CD14-positive monocyte (primary cell): ENCODE measurements at regions not wholly inside any gene's neighbourhood (a gene's known extent, or its start where the extent isn't known, plus 50 kb on each side); places are given as distances from the start of the nearest gene placed in this dataset.
"Not testable (repeated sequence)": the region's sequence is repeated elsewhere in the genome, so short reads cannot be mapped to it uniquely, and the experiment has no call there.

Experiments used
- DNase-seq, 3 donors: peaks; one replicate each; pipeline ENCODE4 v3.0.0-alpha.2; 2011 to 2022
- H2AFZ ChIP-seq: 2 replicates; pipeline ENCODE4 v1.6.0; 2012; ENCODE audit warnings: mild to moderate bottlenecking, low read depth, low read length, inconsistent platforms; ENCODE audit not compliant: insufficient read depth, poor library complexity, severe bottlenecking
- H3K27ac ChIP-seq, 2 donors: 1 replicate in 1 of 2; 2 replicates in 1 of 2; pipeline ENCODE4 v1.5.1; 2012 to 2013; ENCODE audit warnings: low read length in 2 of 2, control low read depth in 1 of 2, inconsistent platforms in 1 of 2, low read depth in 1 of 2, mild to moderate bottlenecking in 1 of 2
- H3K27me3 ChIP-seq, 2 donors: one replicate each; pipeline versions ENCODE4 v1.6.0 to v1.6.1; 2011 to 2013; ENCODE audit warnings: low read length in 2 of 2; ENCODE audit not compliant: control insufficient read depth in 2 of 2, insufficient read depth in 2 of 2
- H3K36me3 ChIP-seq, 2 donors: replicated peaks in 1 of 2; 1 replicate in 1 of 2; 2 replicates in 1 of 2; pipeline versions ENCODE4 v1.5.1 to v1.6.1; 2012 to 2013; ENCODE audit warnings: low read length in 2 of 2, control low read depth in 1 of 2, inconsistent platforms in 1 of 2, mild to moderate bottlenecking in 1 of 2; ENCODE audit not compliant: insufficient read depth in 2 of 2, control insufficient read depth in 1 of 2
- H3K4me1 ChIP-seq, 2 donors: 1 replicate in 1 of 2; 2 replicates in 1 of 2; pipeline versions ENCODE4 v1.5.1 to v1.6.1; 2012 to 2013; ENCODE audit warnings: low read length in 2 of 2, control low read depth in 1 of 2, inconsistent platforms in 1 of 2, mild to moderate bottlenecking in 1 of 2, moderate library complexity in 1 of 2; ENCODE audit not compliant: insufficient read depth in 2 of 2, control insufficient read depth in 1 of 2
- H3K4me2 ChIP-seq: replicated peaks from 2 replicates; pipeline ENCODE3; 2012; ENCODE audit warnings: low read length, moderate library complexity, mild to moderate bottlenecking; ENCODE audit not compliant: poor library complexity, severe bottlenecking; ENCODE audit errors: extremely low read depth
- H3K4me3 ChIP-seq, 3 experiments: fragments of 200-600 bp in 1 of 3; sonication (generic) in 1 of 3; replicated peaks in 1 of 3; 1 replicate in 2 of 3; 2 replicates in 1 of 3; pipeline ENCODE4 v1.5.1; 2011 to 2013; ENCODE audit warnings: low read length in 3 of 3, mild to moderate bottlenecking in 3 of 3, control low read depth in 2 of 3, low read depth in 2 of 3, inconsistent platforms in 1 of 3, moderate library complexity in 1 of 3
- H3K79me2 ChIP-seq: 2 replicates; pipeline ENCODE4 v1.6.0; 2012; ENCODE audit warnings: mild to moderate bottlenecking, control low read depth, inconsistent platforms, low read length, moderate library complexity; ENCODE audit not compliant: insufficient read depth
- H3K9ac ChIP-seq: 2 replicates; pipeline ENCODE4 v1.6.0; 2017; ENCODE audit warnings: low read length, mild to moderate bottlenecking; ENCODE audit not compliant: insufficient read depth, poor library complexity, severe bottlenecking
- H3K9me3 ChIP-seq, 2 donors: replicated peaks in 1 of 2; 1 replicate in 1 of 2; 2 replicates in 1 of 2; pipeline versions ENCODE4 v1.5.1 to v1.6.1; 2012 to 2013; ENCODE audit warnings: low read length in 2 of 2, control low read depth in 1 of 2; ENCODE audit not compliant: control insufficient read depth in 1 of 2, insufficient read depth in 1 of 2
- H4K20me1 ChIP-seq: 2 replicates; pipeline ENCODE4 v1.6.0; 2012; ENCODE audit warnings: mild to moderate bottlenecking, low read length, control low read depth, moderate library complexity; ENCODE audit not compliant: insufficient read depth
- H3K27ac Mint-ChIP-seq, 7 donors: one replicate each; pipeline ENCODE4 v1.8.0; 2020; ENCODE audit warnings: mild to moderate bottlenecking in 7 of 7, mixed read lengths in 7 of 7, moderate library complexity in 6 of 7, inconsistent platforms in 2 of 7
- H3K27me3 Mint-ChIP-seq, 3 donors: one replicate each; pipeline ENCODE4 v1.8.0; 2021 to 2022; ENCODE audit warnings: low read depth in 3 of 3, mild to moderate bottlenecking in 3 of 3, mixed read lengths in 3 of 3, moderate library complexity in 3 of 3, inconsistent platforms in 1 of 3
- H3K36me3 Mint-ChIP-seq, 2 donors: one replicate each; pipeline ENCODE4 v1.8.0; 2020; ENCODE audit warnings: mixed read lengths in 2 of 2, inconsistent platforms in 1 of 2, mild to moderate bottlenecking in 1 of 2
- H3K4me1 Mint-ChIP-seq: one replicate; pipeline ENCODE4 v1.8.0; 2020; ENCODE audit warnings: mild to moderate bottlenecking, mixed read lengths
- H3K4me3 Mint-ChIP-seq, 2 donors: one replicate each; pipeline ENCODE4 v1.8.0; 2020; ENCODE audit warnings: mild to moderate bottlenecking in 2 of 2, mixed read lengths in 2 of 2, moderate library complexity in 1 of 2
- H3K9me3 Mint-ChIP-seq, 7 donors: one replicate each; pipeline ENCODE4 v1.8.0; 2020 to 2022; ENCODE audit warnings: mixed read lengths in 7 of 7, mild to moderate bottlenecking in 6 of 7, moderate library complexity in 6 of 7, inconsistent platforms in 2 of 7
- WGBS: methylation state at CpG from one replicate; pipeline ENCODE4 v1.1.5; 2013; ENCODE audit warnings: missing lambda C conversion rate; ENCODE audit not compliant: insufficient coverage; 5-methylcytosine and 5-hydroxymethylcytosine counted together
- intact Hi-C, 2 donors: fragments of 100-400 bp; cut with micrococcal nuclease; formaldehyde crosslinking; loops; one replicate each; pipeline versions ENCODE4 v1.15.0 to v1.15.1; 2023
- TF ChIP-seq, protein P1 (sequence below): fragments of 200-600 bp; IDR thresholded peaks from one replicate; pipeline ENCODE4 v1.8.0; 2022; ENCODE audit warnings: antibody characterized with exemption, mild to moderate bottlenecking

DNA sequence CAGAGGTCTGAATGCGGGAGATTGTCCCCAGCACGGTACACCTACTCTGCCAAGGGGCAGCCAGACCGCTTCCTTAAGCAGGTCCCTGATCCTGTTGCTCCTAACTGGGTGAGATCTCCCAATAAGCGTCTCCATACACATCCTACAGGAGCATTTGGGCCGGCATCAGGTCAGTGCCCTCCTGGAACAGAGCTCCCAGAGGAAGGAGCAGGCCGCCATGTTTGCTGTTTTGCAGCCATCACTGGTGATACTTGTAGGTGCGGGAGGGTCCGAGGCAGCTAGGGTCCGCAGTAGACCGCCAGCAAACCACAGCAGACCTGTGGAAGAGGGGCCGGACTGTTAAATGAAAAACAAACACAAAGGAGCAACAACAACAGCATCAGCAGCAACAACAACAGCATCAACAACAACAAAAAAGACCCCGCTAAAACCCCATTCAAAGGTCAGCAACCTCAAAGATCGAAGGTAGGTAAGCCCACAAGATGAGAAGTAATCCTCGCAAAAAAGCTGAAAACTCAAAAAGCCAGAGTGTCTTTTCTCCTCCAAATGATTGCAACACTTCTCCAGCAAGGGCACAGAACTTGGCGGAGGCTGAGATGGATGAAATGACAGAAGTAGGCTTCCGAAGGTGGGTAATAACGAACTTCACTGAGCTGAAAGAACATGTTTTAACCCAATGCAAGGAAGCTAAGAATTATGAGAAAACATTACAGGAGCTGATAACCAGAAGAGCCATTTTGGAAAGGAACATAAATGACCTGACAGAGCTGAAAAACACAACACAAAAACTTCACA, 79.0 kb upstream of the CDH7 start:
- no peak overlapping the region for H3K4me2 ChIP-seq
- H3K36me3 Mint-ChIP-seq: no peaks in the 10 kb centered on the region
- H3K27me3 Mint-ChIP-seq: no peaks in the 10 kb centered on the region
- TF ChIP-seq, protein P1, sequence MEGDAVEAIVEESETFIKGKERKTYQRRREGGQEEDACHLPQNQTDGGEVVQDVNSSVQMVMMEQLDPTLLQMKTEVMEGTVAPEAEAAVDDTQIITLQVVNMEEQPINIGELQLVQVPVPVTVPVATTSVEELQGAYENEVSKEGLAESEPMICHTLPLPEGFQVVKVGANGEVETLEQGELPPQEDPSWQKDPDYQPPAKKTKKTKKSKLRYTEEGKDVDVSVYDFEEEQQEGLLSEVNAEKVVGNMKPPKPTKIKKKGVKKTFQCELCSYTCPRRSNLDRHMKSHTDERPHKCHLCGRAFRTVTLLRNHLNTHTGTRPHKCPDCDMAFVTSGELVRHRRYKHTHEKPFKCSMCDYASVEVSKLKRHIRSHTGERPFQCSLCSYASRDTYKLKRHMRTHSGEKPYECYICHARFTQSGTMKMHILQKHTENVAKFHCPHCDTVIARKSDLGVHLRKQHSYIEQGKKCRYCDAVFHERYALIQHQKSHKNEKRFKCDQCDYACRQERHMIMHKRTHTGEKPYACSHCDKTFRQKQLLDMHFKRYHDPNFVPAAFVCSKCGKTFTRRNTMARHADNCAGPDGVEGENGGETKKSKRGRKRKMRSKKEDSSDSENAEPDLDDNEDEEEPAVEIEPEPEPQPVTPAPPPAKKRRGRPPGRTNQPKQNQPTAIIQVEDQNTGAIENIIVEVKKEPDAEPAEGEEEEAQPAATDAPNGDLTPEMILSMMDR: no peak
- no peaks in the 10 kb centered on the region for H3K27me3 ChIP-seq
- H3K9me3 ChIP-seq: peaks cover 5 to 8% of the 10 kb centered on the region in 2 donors
- no peaks in the 10 kb centered on the region for H3K36me3 ChIP-seq
- H3K9me3 Mint-ChIP-seq: peaks cover 2 to 13% (median 5%) of the 10 kb centered on the region in 7 donors
- DNase-seq: no peak
- intact Hi-C loops: no loop called here
- no peak overlapping the region for H3K4me3 Mint-ChIP-seq
- WGBS: 96% methylated on average over 5 of the region's 17 CpGs
- H3K9ac ChIP-seq: no peak overlapping the region
- no peaks in the 10 kb centered on the region for H3K4me1 Mint-ChIP-seq
- no peaks in the 10 kb centered on the region for H3K79me2 ChIP-seq
- H3K4me1 ChIP-seq: no peaks in the 10 kb centered on the region
- H3K4me3 ChIP-seq: no peak overlapping the region
- no peak overlapping the region for H2AFZ ChIP-seq
- no peak overlapping the region for H3K27ac ChIP-seq
- H4K20me1 ChIP-seq: no peaks in the 10 kb centered on the region
- no peak overlapping the region for H3K27ac Mint-ChIP-seq

DNA sequence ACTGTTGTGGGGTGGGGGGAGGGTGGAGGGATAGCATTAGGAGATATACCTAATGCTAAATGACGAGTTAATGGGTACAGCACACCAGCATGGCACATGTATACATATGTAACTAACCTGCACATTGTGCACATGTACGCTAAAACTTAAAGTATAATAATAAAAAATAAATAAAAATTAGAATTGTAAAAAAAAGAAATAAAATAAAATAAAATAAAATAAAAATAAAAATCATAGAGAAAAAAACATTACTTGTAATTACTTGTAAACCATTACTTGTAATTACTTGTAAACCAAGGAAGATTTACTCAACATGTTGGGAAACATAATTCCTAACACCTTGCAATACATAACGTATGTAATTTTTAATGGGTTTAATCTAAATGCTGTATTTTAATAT, 80.7 kb upstream of the CDH7 start:
- H3K4me2 ChIP-seq, H3K9me3 ChIP-seq, H3K27ac Mint-ChIP-seq, H3K4me3 Mint-ChIP-seq, H3K4me1 Mint-ChIP-seq, H3K36me3 ChIP-seq, DNase-seq, H4K20me1 ChIP-seq, H3K4me3 ChIP-seq, H3K27me3 Mint-ChIP-seq, H3K27ac ChIP-seq, H3K79me2 ChIP-seq, H3K27me3 ChIP-seq, H2AFZ ChIP-seq, H3K36me3 Mint-ChIP-seq, intact Hi-C loops, H3K9ac ChIP-seq, H3K4me1 ChIP-seq: not testable (repeated sequence)
- H3K9me3 Mint-ChIP-seq: peaks cover 2 to 13% (median 5%) of the 10 kb centered on the region in 7 donors
- no CpG with 5 or more reads among the region's 3 CpGs for WGBS
